K562 (cell line): ENCODE measurements at regions not wholly inside any gene's neighbourhood (a gene's known extent, or its start where the extent isn't known, plus 50 kb on each side); places are given as distances from the start of the nearest gene placed in this dataset.

Experiments
- BACH1 ChIP-seq: fragments of 200-800 bp; sonication (Bioruptor generic); IDR thresholded peaks from 2 replicates; pipeline ENCODE4 v1.6.1; 2016; ENCODE audit warnings: missing genetic modification characterization, missing compliant biosample characterization
- CHD2 ChIP-seq: IDR thresholded peaks from 2 replicates; pipeline ENCODE4 v1.6.1; 2011; ENCODE audit warnings: low read depth, low read length
- ELF2 ChIP-seq: fragments of 250-450 bp; sonication (Bioruptor Pico); IDR thresholded peaks from 2 replicates; pipeline ENCODE4 v1.5.0; 2021; ENCODE audit warnings: mild to moderate bottlenecking
- GABPA ChIP-seq: fragments of 200-800 bp; sonication (Bioruptor generic); conservative IDR thresholded peaks from 2 replicates; pipeline ENCODE4 v1.6.1; 2016; ENCODE audit warnings: low read depth, missing genetic modification characterization, missing compliant biosample characterization
- HIVEP1 ChIP-seq: fragments of 250-450 bp; sonication (Bioruptor Pico); IDR thresholded peaks from 2 replicates; pipeline ENCODE4 v1.4.0; 2020; ENCODE audit warnings: mild to moderate bottlenecking
- HMG20B ChIP-seq: fragments of 250-450 bp; sonication (Bioruptor Pico); IDR thresholded peaks from 2 replicates; pipeline ENCODE4 v1.5.0; 2021; ENCODE audit warnings: mild to moderate bottlenecking
- KAT2B ChIP-seq: IDR thresholded peaks from one replicate; pipeline ENCODE4 v1.6.1; 2012; ENCODE audit warnings: low read depth, mild to moderate bottlenecking, control low read depth, inconsistent platforms, low read length, moderate library complexity
- NCOA1 ChIP-seq: fragments of 450-650 bp; IDR thresholded peaks from 2 replicates; pipeline ENCODE4 v1.6.1; 2016; ENCODE audit warnings: low read depth
- RAD21 ChIP-seq, 2 experiments: fragments of 250-450 bp in 1 of 2; fragments of 450-650 bp in 1 of 2; sonication (Bioruptor Pico) in 1 of 2; formaldehyde crosslinking in 1 of 2; IDR thresholded peaks in 1 of 2; conservative IDR thresholded peaks in 1 of 2; 2 replicates each; pipeline versions ENCODE4 v1.4.0 to v1.8.0; 2020 to 2022; ENCODE audit warnings: mild to moderate bottlenecking in 2 of 2, moderate library complexity in 1 of 2
- RBM15 ChIP-seq: fragments of 200-400 bp; formaldehyde crosslinking; IDR thresholded peaks from 2 replicates; pipeline ENCODE4 v1.6.1; 2018; ENCODE audit warnings: mild to moderate bottlenecking, low read length, moderate library complexity; ENCODE audit not compliant: insufficient read depth
- SMARCA4 ChIP-seq: fragments of 450-650 bp; IDR thresholded peaks from 2 replicates; pipeline ENCODE4 v1.6.1; 2016
- SNRNP70 ChIP-seq: fragments of 200-400 bp; formaldehyde crosslinking; optimal IDR thresholded peaks from 2 replicates; pipeline ENCODE3; 2017; ENCODE audit warnings: low read depth, low read length
- YBX1 ChIP-seq: fragments of 450-650 bp; IDR thresholded peaks from 2 replicates; pipeline ENCODE4 v1.7.1; 2016; ENCODE audit warnings: mild to moderate bottlenecking
- ZNF133 ChIP-seq: fragments of 250-450 bp; sonication (Bioruptor Pico); IDR thresholded peaks from 2 replicates; pipeline ENCODE4 v1.4.0; 2020; ENCODE audit warnings: mild to moderate bottlenecking
- ZNF354B ChIP-seq: fragments of 250-450 bp; sonication (Bioruptor Pico); IDR thresholded peaks from 2 replicates; pipeline ENCODE4 v1.4.0; 2020
- ZNF408 ChIP-seq: fragments of 250-450 bp; sonication (Bioruptor Pico); IDR thresholded peaks from 2 replicates; pipeline ENCODE4 v1.4.0; 2020; ENCODE audit warnings: low read depth, mild to moderate bottlenecking, moderate library complexity
- ZNF57 ChIP-seq: fragments of 450-650 bp; formaldehyde crosslinking; IDR thresholded peaks from 2 replicates; pipeline ENCODE4 v1.4.0; 2020; ENCODE audit warnings: mild to moderate bottlenecking, moderate library complexity
- TF ChIP-seq, protein P1 (sequence below), 2 experiments: fragments of 450-650 bp; IDR thresholded peaks; 2 replicates each; pipeline ENCODE4 v1.6.1; 2018; ENCODE audit warnings: mild to moderate bottlenecking in 2 of 2, low read depth in 1 of 2; ENCODE audit not compliant: partially characterized antibody in 2 of 2
- TF ChIP-seq, protein P2 (sequence below): fragments of 250-450 bp; sonication (Bioruptor Pico); IDR thresholded peaks from 2 replicates; pipeline ENCODE4 v1.5.0; 2020; ENCODE audit warnings: mild to moderate bottlenecking
- TF ChIP-seq, protein P3 (sequence below): sonication (generic); formaldehyde crosslinking; IDR thresholded peaks from 2 replicates; pipeline ENCODE4 v1.8.0; 2022; ENCODE audit warnings: missing genetic modification reagents, mild to moderate bottlenecking, moderate library complexity, borderline replicate concordance
- TF ChIP-seq, protein P4 (sequence below): sonication (generic); formaldehyde crosslinking; IDR thresholded peaks from 2 replicates; pipeline ENCODE4 v1.8.1; 2023; ENCODE audit warnings: mild to moderate bottlenecking, missing genetic modification reagents, moderate library complexity

DNA sequence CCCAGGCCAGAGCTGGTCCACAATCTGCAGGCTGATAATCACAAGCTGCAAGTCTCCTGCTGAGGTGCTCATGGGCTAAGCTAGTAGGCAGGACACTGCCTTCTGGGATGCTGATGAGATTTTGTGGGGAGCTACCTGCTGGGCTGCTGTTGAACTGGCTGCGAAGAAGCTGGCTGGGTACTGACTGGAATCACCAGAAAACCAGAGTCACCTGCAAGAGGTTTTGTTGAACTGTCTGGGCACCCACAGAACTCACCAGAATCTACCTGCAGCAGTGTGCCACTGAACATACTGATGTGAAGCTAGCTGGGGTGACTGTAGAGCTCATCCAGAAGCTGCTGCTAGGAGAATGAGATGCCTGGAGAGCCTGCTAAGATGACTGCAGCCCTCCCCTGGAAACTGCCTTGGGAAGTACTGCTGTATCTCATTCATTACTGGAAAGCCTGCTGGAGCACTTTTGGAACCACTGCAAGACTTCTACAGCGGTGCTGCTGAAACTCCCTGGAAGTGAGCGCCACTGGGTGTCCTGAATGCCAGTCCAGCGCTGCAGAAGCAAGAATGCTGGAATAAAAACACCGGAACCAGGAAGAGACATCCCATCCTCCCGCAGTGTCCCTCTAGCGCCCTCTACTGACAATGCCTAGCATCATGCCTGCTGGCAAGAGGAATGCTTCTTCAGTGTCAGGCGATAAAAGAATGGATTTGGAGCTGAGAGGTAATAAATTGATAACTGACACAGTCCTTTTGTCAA, 64.9 kb upstream of the ARHGAP18 start (continued):
- TF ChIP-seq, protein P1, sequence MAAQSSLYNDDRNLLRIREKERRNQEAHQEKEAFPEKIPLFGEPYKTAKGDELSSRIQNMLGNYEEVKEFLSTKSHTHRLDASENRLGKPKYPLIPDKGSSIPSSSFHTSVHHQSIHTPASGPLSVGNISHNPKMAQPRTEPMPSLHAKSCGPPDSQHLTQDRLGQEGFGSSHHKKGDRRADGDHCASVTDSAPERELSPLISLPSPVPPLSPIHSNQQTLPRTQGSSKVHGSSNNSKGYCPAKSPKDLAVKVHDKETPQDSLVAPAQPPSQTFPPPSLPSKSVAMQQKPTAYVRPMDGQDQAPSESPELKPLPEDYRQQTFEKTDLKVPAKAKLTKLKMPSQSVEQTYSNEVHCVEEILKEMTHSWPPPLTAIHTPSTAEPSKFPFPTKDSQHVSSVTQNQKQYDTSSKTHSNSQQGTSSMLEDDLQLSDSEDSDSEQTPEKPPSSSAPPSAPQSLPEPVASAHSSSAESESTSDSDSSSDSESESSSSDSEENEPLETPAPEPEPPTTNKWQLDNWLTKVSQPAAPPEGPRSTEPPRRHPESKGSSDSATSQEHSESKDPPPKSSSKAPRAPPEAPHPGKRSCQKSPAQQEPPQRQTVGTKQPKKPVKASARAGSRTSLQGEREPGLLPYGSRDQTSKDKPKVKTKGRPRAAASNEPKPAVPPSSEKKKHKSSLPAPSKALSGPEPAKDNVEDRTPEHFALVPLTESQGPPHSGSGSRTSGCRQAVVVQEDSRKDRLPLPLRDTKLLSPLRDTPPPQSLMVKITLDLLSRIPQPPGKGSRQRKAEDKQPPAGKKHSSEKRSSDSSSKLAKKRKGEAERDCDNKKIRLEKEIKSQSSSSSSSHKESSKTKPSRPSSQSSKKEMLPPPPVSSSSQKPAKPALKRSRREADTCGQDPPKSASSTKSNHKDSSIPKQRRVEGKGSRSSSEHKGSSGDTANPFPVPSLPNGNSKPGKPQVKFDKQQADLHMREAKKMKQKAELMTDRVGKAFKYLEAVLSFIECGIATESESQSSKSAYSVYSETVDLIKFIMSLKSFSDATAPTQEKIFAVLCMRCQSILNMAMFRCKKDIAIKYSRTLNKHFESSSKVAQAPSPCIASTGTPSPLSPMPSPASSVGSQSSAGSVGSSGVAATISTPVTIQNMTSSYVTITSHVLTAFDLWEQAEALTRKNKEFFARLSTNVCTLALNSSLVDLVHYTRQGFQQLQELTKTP (IDR thresholded peaks at IDR 0.05; ENCODE audit: low read depth in 1 of 2, partially characterized antibody in 2 of 2), result no peak
- TF ChIP-seq, protein P2, sequence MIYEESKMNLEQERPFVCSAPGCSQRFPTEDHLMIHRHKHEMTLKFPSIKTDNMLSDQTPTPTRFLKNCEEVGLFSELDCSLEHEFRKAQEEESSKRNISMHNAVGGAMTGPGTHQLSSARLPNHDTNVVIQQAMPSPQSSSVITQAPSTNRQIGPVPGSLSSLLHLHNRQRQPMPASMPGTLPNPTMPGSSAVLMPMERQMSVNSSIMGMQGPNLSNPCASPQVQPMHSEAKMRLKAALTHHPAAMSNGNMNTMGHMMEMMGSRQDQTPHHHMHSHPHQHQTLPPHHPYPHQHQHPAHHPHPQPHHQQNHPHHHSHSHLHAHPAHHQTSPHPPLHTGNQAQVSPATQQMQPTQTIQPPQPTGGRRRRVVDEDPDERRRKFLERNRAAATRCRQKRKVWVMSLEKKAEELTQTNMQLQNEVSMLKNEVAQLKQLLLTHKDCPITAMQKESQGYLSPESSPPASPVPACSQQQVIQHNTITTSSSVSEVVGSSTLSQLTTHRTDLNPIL (CRISPR knock-in tag), result no peak
- TF ChIP-seq KAT2B (no peak), CHD2 (no peak), ZNF354B (CRISPR knock-in tag) (no peak), ZNF133 (CRISPR knock-in tag) (no peak), BACH1 (tag) (no peak), ZNF57 (CRISPR knock-in tag) (no peak), RAD21 (CRISPR knock-in tag; conservative IDR thresholded peaks at IDR 0.05 in 1 of 2, IDR thresholded peaks at IDR 0.05 in 1 of 2) (peak; percentile 75 to 89), SMARCA4 (peak; percentile 47; the same call in 1 of the 2 replicates), SNRNP70 (no peak), ZNF408 (CRISPR knock-in tag) (no peak), HMG20B (no peak), YBX1 (no peak), NCOA1 (no peak), ELF2 (peak; percentile 27; the same call in 1 of the 2 replicates), RBM15 (no peak), GABPA (tag) (peak; percentile 60), HIVEP1 (CRISPR knock-in tag) (no peak)
- TF ChIP-seq, protein P3, sequence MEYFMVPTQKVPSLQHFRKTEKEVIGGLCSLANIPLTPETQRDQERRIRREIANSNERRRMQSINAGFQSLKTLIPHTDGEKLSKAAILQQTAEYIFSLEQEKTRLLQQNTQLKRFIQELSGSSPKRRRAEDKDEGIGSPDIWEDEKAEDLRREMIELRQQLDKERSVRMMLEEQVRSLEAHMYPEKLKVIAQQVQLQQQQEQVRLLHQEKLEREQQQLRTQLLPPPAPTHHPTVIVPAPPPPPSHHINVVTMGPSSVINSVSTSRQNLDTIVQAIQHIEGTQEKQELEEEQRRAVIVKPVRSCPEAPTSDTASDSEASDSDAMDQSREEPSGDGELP (CRISPR knock-in tag), result 0 out of 2 replicates have a peak, but pooled peaks have one; percentile 30
- TF ChIP-seq, protein P4, sequence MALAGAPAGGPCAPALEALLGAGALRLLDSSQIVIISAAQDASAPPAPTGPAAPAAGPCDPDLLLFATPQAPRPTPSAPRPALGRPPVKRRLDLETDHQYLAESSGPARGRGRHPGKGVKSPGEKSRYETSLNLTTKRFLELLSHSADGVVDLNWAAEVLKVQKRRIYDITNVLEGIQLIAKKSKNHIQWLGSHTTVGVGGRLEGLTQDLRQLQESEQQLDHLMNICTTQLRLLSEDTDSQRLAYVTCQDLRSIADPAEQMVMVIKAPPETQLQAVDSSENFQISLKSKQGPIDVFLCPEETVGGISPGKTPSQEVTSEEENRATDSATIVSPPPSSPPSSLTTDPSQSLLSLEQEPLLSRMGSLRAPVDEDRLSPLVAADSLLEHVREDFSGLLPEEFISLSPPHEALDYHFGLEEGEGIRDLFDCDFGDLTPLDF (CRISPR knock-in tag), result no peak
